WTC11 (cell line): ENCODE measurements at regions not wholly inside any gene's neighbourhood (a gene's known extent, or its start where the extent isn't known, plus 50 kb on each side); places are given as distances from the start of the nearest gene placed in this dataset.

Experiments
- ATAC-seq: fragments of 200-7000 bp; cut with Tn5 transposase; 2 replicates; pipeline ENCODE4 v1.10.0; 2021; ENCODE audit warnings: mild to moderate bottlenecking, moderate library complexity
- CTCF ChIA-PET: fragments of 300-600 bp; sonication (Branson Sonifier 250); formaldehyde crosslinking; loops from one replicate; lab custom pipeline; 2021; ENCODE audit warnings: antibody characterized with exemption; lab: Charles Lee
- POLR2A ChIA-PET: fragments of 350-600 bp; sonication (Branson Sonifier 250); formaldehyde crosslinking; loops from one replicate; lab custom pipeline; 2021; ENCODE audit warnings: antibody characterized with exemption; lab: Charles Lee
- DNase-seq: peaks from one replicate; pipeline ENCODE4 v3.0.0; 2021; ENCODE audit warnings: low spot score
- H3K27ac Mint-ChIP-seq: 2 replicates; pipeline ENCODE4 v1.8.0; 2021; ENCODE audit warnings: mixed read lengths
- H3K27me3 Mint-ChIP-seq: 2 replicates; pipeline ENCODE4 v1.8.0; 2021; ENCODE audit warnings: low read depth, mild to moderate bottlenecking, moderate library complexity, mixed read lengths
- H3K36me3 Mint-ChIP-seq: 2 replicates; pipeline ENCODE4 v1.8.0; 2021; ENCODE audit warnings: mixed read lengths
- H3K4me1 Mint-ChIP-seq: 2 replicates; pipeline ENCODE4 v1.8.0; 2022; ENCODE audit warnings: mixed read lengths
- H3K4me3 Mint-ChIP-seq: 2 replicates; pipeline ENCODE4 v1.8.0; 2021; ENCODE audit warnings: mild to moderate bottlenecking, moderate library complexity, mixed read lengths
- H3K9me3 Mint-ChIP-seq: 2 replicates; pipeline ENCODE4 v1.8.0; 2021; ENCODE audit warnings: mixed read lengths
- ATF1 ChIP-seq: sonication (generic); formaldehyde crosslinking; IDR thresholded peaks from 2 replicates; pipeline ENCODE4 v1.8.1; 2023; ENCODE audit warnings: mild to moderate bottlenecking, moderate library complexity, missing genetic modification reagents
- ATF3 ChIP-seq: sonication (generic); formaldehyde crosslinking; conservative IDR thresholded peaks from 2 replicates; pipeline ENCODE4 v1.8.1; 2022; ENCODE audit warnings: mild to moderate bottlenecking, missing genetic modification reagents
- CREM ChIP-seq: sonication (generic); formaldehyde crosslinking; IDR thresholded peaks from 2 replicates; pipeline ENCODE4 v1.8.1; 2022; ENCODE audit warnings: mild to moderate bottlenecking, missing genetic modification reagents, moderate library complexity
- CTCF ChIP-seq: fragments of 200-600 bp; IDR thresholded peaks from 2 replicates; pipeline ENCODE4 v1.8.0; 2022; ENCODE audit warnings: antibody characterized with exemption
- E2F5 ChIP-seq: sonication (generic); formaldehyde crosslinking; IDR thresholded peaks from 2 replicates; pipeline ENCODE4 v1.8.1; 2022; ENCODE audit warnings: mild to moderate bottlenecking, moderate library complexity, missing genetic modification reagents
- ELF4 ChIP-seq: sonication (generic); formaldehyde crosslinking; IDR thresholded peaks from 2 replicates; pipeline ENCODE4 v1.8.1; 2022; ENCODE audit warnings: low read depth, mild to moderate bottlenecking, moderate library complexity, missing genetic modification reagents
- EMX1 ChIP-seq: fragments of 250-450 bp; sonication (Bioruptor Pico); IDR thresholded peaks from 2 replicates; pipeline ENCODE4 v1.8.0; 2021; ENCODE audit warnings: mild to moderate bottlenecking
- FOXK1 ChIP-seq: sonication (generic); formaldehyde crosslinking; IDR thresholded peaks from 2 replicates; pipeline ENCODE4 v1.8.0; 2022; ENCODE audit warnings: mild to moderate bottlenecking, moderate library complexity, missing genetic modification reagents
- FOXP1 ChIP-seq: sonication (generic); formaldehyde crosslinking; IDR thresholded peaks from 2 replicates; pipeline ENCODE4 v1.8.0; 2022; ENCODE audit warnings: missing genetic modification reagents, mild to moderate bottlenecking, moderate library complexity, borderline replicate concordance
- FOXP4 ChIP-seq: sonication (generic); formaldehyde crosslinking; IDR thresholded peaks from 2 replicates; pipeline ENCODE4 v1.8.0; 2022; ENCODE audit warnings: mild to moderate bottlenecking, missing genetic modification reagents
- HMGA2 ChIP-seq: fragments of 250-450 bp; sonication (Bioruptor Pico); IDR thresholded peaks from 2 replicates; pipeline ENCODE4 v1.4.0; 2021; ENCODE audit warnings: mild to moderate bottlenecking, moderate library complexity
- HMGXB4 ChIP-seq: sonication (generic); formaldehyde crosslinking; IDR thresholded peaks from 2 replicates; pipeline ENCODE4 v1.8.1; 2023; ENCODE audit warnings: mild to moderate bottlenecking, moderate library complexity, missing genetic modification reagents
- JAZF1 ChIP-seq: fragments of 250-450 bp; sonication (Bioruptor Pico); IDR thresholded peaks from 2 replicates; pipeline ENCODE4 v1.9.0; 2021; ENCODE audit warnings: moderate library complexity, mild to moderate bottlenecking, inconsistent platforms
- JUN ChIP-seq: sonication (generic); formaldehyde crosslinking; IDR thresholded peaks from 2 replicates; pipeline ENCODE4 v1.8.0; 2023; ENCODE audit warnings: mild to moderate bottlenecking, missing genetic modification reagents
- MLX ChIP-seq: sonication (generic); formaldehyde crosslinking; IDR thresholded peaks from 2 replicates; pipeline ENCODE4 v1.8.1; 2023; ENCODE audit warnings: mild to moderate bottlenecking, missing genetic modification reagents, moderate library complexity
- PREB ChIP-seq: sonication (generic); formaldehyde crosslinking; IDR thresholded peaks from 2 replicates; pipeline ENCODE4 v1.8.1; 2022; ENCODE audit warnings: mild to moderate bottlenecking, missing genetic modification reagents, moderate library complexity, borderline replicate concordance
- SMAD4 ChIP-seq: sonication (generic); formaldehyde crosslinking; IDR thresholded peaks from 2 replicates; pipeline ENCODE4 v1.8.0; 2022; ENCODE audit warnings: mild to moderate bottlenecking, missing genetic modification reagents
- TEAD4 ChIP-seq: sonication (generic); formaldehyde crosslinking; IDR thresholded peaks from 2 replicates; pipeline ENCODE4 v1.8.0; 2022; ENCODE audit warnings: mild to moderate bottlenecking, missing genetic modification reagents
- USF1 ChIP-seq: sonication (generic); formaldehyde crosslinking; IDR thresholded peaks from 2 replicates; pipeline ENCODE4 v1.8.0; 2022; ENCODE audit warnings: mild to moderate bottlenecking, missing genetic modification reagents
- ZBTB21 ChIP-seq: sonication (generic); formaldehyde crosslinking; IDR thresholded peaks from 2 replicates; pipeline ENCODE4 v1.8.1; 2023; ENCODE audit warnings: mild to moderate bottlenecking, missing genetic modification reagents, borderline replicate concordance
- ZNF263 ChIP-seq: sonication (generic); formaldehyde crosslinking; IDR thresholded peaks from 2 replicates; pipeline ENCODE4 v1.8.1; 2022; ENCODE audit warnings: low read depth, mild to moderate bottlenecking, moderate library complexity, missing genetic modification reagents
- ZNF281 ChIP-seq: sonication (generic); formaldehyde crosslinking; IDR thresholded peaks from 2 replicates; pipeline ENCODE4 v1.8.0; 2023; ENCODE audit warnings: mild to moderate bottlenecking, missing genetic modification reagents
- ZNF416 ChIP-seq: fragments of 250-450 bp; sonication (Bioruptor Pico); IDR thresholded peaks from 2 replicates; pipeline ENCODE4 v1.9.0; 2021; ENCODE audit warnings: mild to moderate bottlenecking, inconsistent platforms
- ZNF671 ChIP-seq: fragments of 250-450 bp; sonication (Bioruptor Pico); IDR thresholded peaks from 2 replicates; pipeline ENCODE4 v1.8.0; 2021; ENCODE audit warnings: mild to moderate bottlenecking

GRCh38 chr14:51167587-51168214, 72.3 kb upstream of the TMX1 start:
- H3K27me3 Mint-ChIP-seq, result no peaks in the 10 kb centered on the region
- no peaks in the 10 kb centered on the region for H3K36me3 Mint-ChIP-seq
- H3K9me3 Mint-ChIP-seq, result no peaks in the 10 kb centered on the region
- CTCF ChIA-PET, result interaction anchor here (1.4 kb wide), 1 partner anchor 10 kb away, joined by 5 read pairs; no protein-coding TSS in a partner anchor
- POLR2A ChIA-PET, result no interaction called here
- DNase-seq, result no peak
- no peak for ATAC-seq
- H3K4me3 Mint-ChIP-seq, result no peak overlapping the region
- no peak overlapping the region for H3K27ac Mint-ChIP-seq
- TF ChIP-seq HMGXB4 (CRISPR knock-in tag) (no peak), JAZF1 (CRISPR knock-in tag) (no peak), USF1 (no peak), E2F5 (no peak), MLX (CRISPR knock-in tag) (no peak), ATF1 (CRISPR knock-in tag) (no peak), FOXK1 (CRISPR knock-in tag) (no peak), TEAD4 (CRISPR knock-in tag) (no peak), ZBTB21 (CRISPR knock-in tag) (no peak), JUN (CRISPR knock-in tag) (no peak), EMX1 (CRISPR knock-in tag) (no peak), CTCF (no peak), SMAD4 (CRISPR knock-in tag) (no peak), ZNF263 (CRISPR knock-in tag) (no peak), ZNF281 (CRISPR knock-in tag) (no peak), ELF4 (no peak), HMGA2 (CRISPR knock-in tag) (no peak)
- H3K4me1 Mint-ChIP-seq, result peaks cover 20% of the 10 kb centered on the region

GRCh38 chr14:51168215-51168613, 71.8 kb upstream of the TMX1 start:
- Mint-ChIP-seq H3K4me1 (peaks cover 15% of the 10 kb centered on the region), H3K4me3 (no peak overlapping the region), H3K27ac (no peak overlapping the region), H3K27me3 (no peaks in the 10 kb centered on the region), H3K9me3 (no peaks in the 10 kb centered on the region), H3K36me3 (no peaks in the 10 kb centered on the region)
- ATAC-seq (no peak), DNase-seq (no peak)
- ChIA-PET CTCF (interaction anchor here (1.4 kb wide), 1 partner anchor 11 kb away, joined by 5 read pairs; no protein-coding TSS in a partner anchor), POLR2A (no interaction called here)
- TF ChIP-seq ZNF671 (no peak), PREB (no peak), ATF3 (no peak), JAZF1 (CRISPR knock-in tag) (no peak), ZNF416 (CRISPR knock-in tag) (no peak), FOXP1 (CRISPR knock-in tag) (no peak), FOXP4 (CRISPR knock-in tag) (no peak), CREM (CRISPR knock-in tag) (no peak)
